Neural progenitor cell (in vitro differentiated cells): ENCODE measurements at regions not wholly inside any gene's neighbourhood (a gene's known extent, or its start where the extent isn't known, plus 50 kb on each side); places are given as distances from the start of the nearest gene placed in this dataset.

Experiments
- DNase-seq: peaks from one replicate; pipeline ENCODE4 v3.0.0-alpha.2; 2016; ENCODE audit warnings: low spot score
- H2AFZ ChIP-seq: fragments of 200-600 bp; sonication (generic); replicated peaks from 2 replicates; pipeline ENCODE4 v1.6.1; 2016; ENCODE audit warnings: antibody characterized with exemption
- H3F3A ChIP-seq: fragments of 200-600 bp; sonication (generic); 2 replicates; pipeline ENCODE4 v1.6.1; 2016; ENCODE audit warnings: antibody characterized with exemption, low read depth
- H3K27ac ChIP-seq: fragments of 200-600 bp; sonication (generic); 2 replicates; pipeline ENCODE4 v1.5.1; 2016; ENCODE audit warnings: mild to moderate bottlenecking
- H3K27me3 ChIP-seq: fragments of 200-600 bp; sonication (generic); 2 replicates; pipeline ENCODE4 v1.6.1; 2016; ENCODE audit warnings: mild to moderate bottlenecking, moderate library complexity
- H3K36me3 ChIP-seq: fragments of 200-600 bp; sonication (generic); 2 replicates; pipeline ENCODE4 v1.5.1; 2016
- H3K4me1 ChIP-seq: fragments of 200-600 bp; sonication (generic); 2 replicates; pipeline ENCODE4 v1.6.1; 2016; ENCODE audit warnings: mixed run types
- H3K4me2 ChIP-seq: fragments of 200-600 bp; sonication (generic); 2 replicates; pipeline ENCODE4 v1.6.1; 2016
- H3K4me3 ChIP-seq: fragments of 200-600 bp; sonication (generic); 2 replicates; pipeline ENCODE4 v1.5.1; 2016
- H3K79me2 ChIP-seq: fragments of 200-600 bp; sonication (generic); 2 replicates; pipeline ENCODE4 v1.6.1; 2016; ENCODE audit warnings: low read depth
- H3K9ac ChIP-seq: fragments of 200-600 bp; sonication (generic); 2 replicates; pipeline ENCODE4 v1.6.1; 2016
- H3K9me3 ChIP-seq: fragments of 200-600 bp; sonication (generic); 2 replicates; pipeline ENCODE4 v1.5.1; 2016; ENCODE audit warnings: low read depth
- H4K20me1 ChIP-seq: fragments of 200-600 bp; sonication (generic); 2 replicates; pipeline ENCODE4 v1.6.1; 2016; ENCODE audit warnings: low read depth
- H3K27ac Mint-ChIP-seq: 3 replicates; pipeline ENCODE4 v1.8.0; 2021; ENCODE audit warnings: mixed read lengths
- H3K27me3 Mint-ChIP-seq: 2 replicates; pipeline ENCODE4 v1.8.0; 2022; ENCODE audit warnings: low read depth, mild to moderate bottlenecking, inconsistent platforms, moderate library complexity, mixed read lengths; ENCODE audit not compliant: insufficient read depth
- H3K36me3 Mint-ChIP-seq: 3 replicates; pipeline ENCODE4 v1.8.0; 2021; ENCODE audit warnings: mixed read lengths
- H3K4me1 Mint-ChIP-seq: 3 replicates; pipeline ENCODE4 v1.8.0; 2021; ENCODE audit warnings: mixed read lengths
- H3K4me3 Mint-ChIP-seq: 3 replicates; pipeline ENCODE4 v1.8.0; 2021; ENCODE audit warnings: mild to moderate bottlenecking, moderate library complexity, mixed read lengths
- H3K9me3 Mint-ChIP-seq: 3 replicates; pipeline ENCODE4 v1.8.0; 2020; ENCODE audit warnings: mixed read lengths
- CTCF ChIP-seq: fragments of 200-600 bp; sonication (generic); IDR thresholded peaks from 2 replicates; pipeline ENCODE4 v1.5.1; 2017; ENCODE audit warnings: antibody characterized with exemption, mild to moderate bottlenecking
- EZH2 ChIP-seq: fragments of 200-600 bp; sonication (generic); IDR thresholded peaks from 2 replicates; pipeline ENCODE4 v1.6.1; 2017; ENCODE audit warnings: antibody characterized with exemption, mild to moderate bottlenecking, moderate library complexity
- EZH2phosphoT487 ChIP-seq: fragments of 200-600 bp; sonication (generic); IDR thresholded peaks from 2 replicates; pipeline ENCODE4 v1.6.1; 2017; ENCODE audit warnings: antibody characterized with exemption

- TF ChIP-seq EZH2 (no peak), CTCF (no peak), EZH2phosphoT487 (no peak)
- Histone ChIP-seq H3K79me2 (no peaks in the 10 kb centered on the region), H3K27ac (no peak overlapping the region)
Measured at GRCh38 chr3:118466795-118467330, 567.8 kb downstream of the IGSF11 start.

GRCh38 chr3:118468801-118469200, 565.8 kb downstream of the IGSF11 start:
- Mint-ChIP-seq H3K36me3 (no peaks in the 10 kb centered on the region), H3K4me1 (peaks cover 13% of the 10 kb centered on the region), H3K4me3 (no peak overlapping the region), H3K27me3 (no peaks in the 10 kb centered on the region), H3K27ac (no peak overlapping the region), H3K9me3 (no peaks in the 10 kb centered on the region)
- Histone ChIP-seq H4K20me1 (no peaks in the 10 kb centered on the region), H3K4me3 (no peak overlapping the region), H2AFZ (no peak overlapping the region), H3K27me3 (no peaks in the 10 kb centered on the region), H3F3A (no peaks in the 10 kb centered on the region), H3K79me2 (no peaks in the 10 kb centered on the region), H3K9me3 (no peaks in the 10 kb centered on the region), H3K4me2 (no peak overlapping the region), H3K4me1 (no peaks in the 10 kb centered on the region), H3K27ac (no peak overlapping the region), H3K9ac (no peak overlapping the region), H3K36me3 (no peaks in the 10 kb centered on the region)
- no peak for TF ChIP-seq CTCF
- TF ChIP-seq EZH2phosphoT487, result no peak
- no peak for TF ChIP-seq EZH2
- DNase-seq, result no peak

More at GRCh38 chr3:118466795-118467330, 567.8 kb downstream of the IGSF11 start:
- Histone ChIP-seq H3K4me1 (no peaks in the 10 kb centered on the region), H2AFZ (no peak overlapping the region), H3K4me3 (no peak overlapping the region), H3K9ac (no peak overlapping the region), H4K20me1 (no peaks in the 10 kb centered on the region), H3K27me3 (no peaks in the 10 kb centered on the region), H3K36me3 (no peaks in the 10 kb centered on the region), H3K9me3 (no peaks in the 10 kb centered on the region), H3F3A (no peaks in the 10 kb centered on the region), H3K4me2 (no peak overlapping the region)
- Mint-ChIP-seq H3K4me1 (peaks cover 13% of the 10 kb centered on the region), H3K27me3 (peaks cover 2% of the 10 kb centered on the region), H3K27ac (no peak overlapping the region), H3K36me3 (no peaks in the 10 kb centered on the region), H3K4me3 (no peak overlapping the region), H3K9me3 (no peaks in the 10 kb centered on the region)
- no peak for DNase-seq

GRCh38 chr3:118472586-118472985, 562.1 kb downstream of the IGSF11 start:
- H3K4me3 ChIP-seq, result no peak overlapping the region
- Mint-ChIP-seq H3K4me1 (peaks cover 13% of the 10 kb centered on the region), H3K27me3 (no peaks in the 10 kb centered on the region), H3K27ac (no peak overlapping the region), H3K9me3 (no peaks in the 10 kb centered on the region), H3K36me3 (no peaks in the 10 kb centered on the region), H3K4me3 (no peak overlapping the region)
- TF ChIP-seq EZH2phosphoT487 (no peak), CTCF (no peak), EZH2 (no peak)
- DNase-seq, result no peak
- H3K4me2 ChIP-seq, result no peak overlapping the region
- no peak overlapping the region for H2AFZ ChIP-seq
- no peaks in the 10 kb centered on the region for H3F3A ChIP-seq
- H3K27me3 ChIP-seq, result no peaks in the 10 kb centered on the region
- H3K9ac ChIP-seq, result no peak overlapping the region
- H3K9me3 ChIP-seq, result no peaks in the 10 kb centered on the region
- H4K20me1 ChIP-seq, result no peaks in the 10 kb centered on the region
- no peaks in the 10 kb centered on the region for H3K79me2 ChIP-seq
- H3K4me1 ChIP-seq, result no peaks in the 10 kb centered on the region
- no peaks in the 10 kb centered on the region for H3K36me3 ChIP-seq
- H3K27ac ChIP-seq, result no peak overlapping the region
